ENCODE measurements at regions not wholly inside any gene's neighbourhood (a gene's known extent, or its start where the extent isn't known, plus 50 kb on each side); places are given as distances from the start of the nearest gene placed in this dataset.

GRCh38 chr4:111326450-111326849, 703.6 kb upstream of the PITX2 start:
- CTCF ChIA-PET, result no interaction called here
- Histone ChIP-seq H3K4me3 (ENCODE audit: control extremely low read depth in 1 of 5, extremely low read depth in 1 of 5, insufficient read depth in 1 of 5, low read depth in 2 of 5, low read length in 4 of 5) (no peak overlapping the region), H3K4me1 (ENCODE audit: control insufficient read depth in 2 of 2, insufficient read depth in 2 of 2, low read length in 2 of 2) (no peaks in the 10 kb centered on the region), H3K4me2 (replicated peaks; ENCODE audit: low read depth, low read length, poor library complexity, severe bottlenecking) (no peak overlapping the region), H4K20me1 (ENCODE audit: control insufficient read depth, insufficient read depth, low read length, poor library complexity, severe bottlenecking) (no peaks in the 10 kb centered on the region), H2AFZ (ENCODE audit: insufficient read depth, low read depth, low read length, poor library complexity, severe bottlenecking) (no peak overlapping the region), H3K79me2 (ENCODE audit: control insufficient read depth, insufficient read depth, low read length) (no peaks in the 10 kb centered on the region), H3K27ac (ENCODE audit: low read length in 2 of 2) (no peak overlapping the region), H3K27me3 (replicated peaks in 1 of 4; ENCODE audit: control extremely low read depth in 1 of 4, control insufficient read depth in 3 of 4, insufficient read depth in 4 of 4, low read length in 3 of 4) (no peaks in the 10 kb centered on the region), H3K9ac (ENCODE audit: low read length) (no peak overlapping the region), H3K9me3 (ENCODE audit: control extremely low read depth in 1 of 3, control insufficient read depth in 2 of 3, insufficient read depth in 1 of 3, low read length in 2 of 3) (peaks cover 0 to 4% (median 0%) of the 10 kb centered on the region in 3 donors), H3K36me3 (replicated peaks in 1 of 2; ENCODE audit: control extremely low read depth in 1 of 2, control insufficient read depth in 1 of 2, extremely low read depth in 1 of 2, insufficient read depth in 2 of 2, low read length in 1 of 2) (no peaks in the 10 kb centered on the region)
- Mint-ChIP-seq H3K27me3 (no peaks in the 10 kb centered on the region), H3K4me1 (no peaks in the 10 kb centered on the region), H3K27ac (no peak overlapping the region), H3K9me3 (ENCODE audit: insufficient read depth) (peaks cover 2% of the 10 kb centered on the region), H3K4me3 (no peak overlapping the region)
- WGBS (ENCODE audit: insufficient coverage), result no CpG with 5 or more reads among the region's 1 CpG
- ATAC-seq (ENCODE audit: low read depth) (no peak), DNase-seq (no peak)
- intact Hi-C loops (cut with micrococcal nuclease), result no loop called here
- no peak for TF ChIP-seq CTCF (IDR thresholded peaks at IDR 0.05)
- no peak for TF ChIP-seq EZH2 (IDR thresholded peaks at IDR 0.05; ENCODE audit: borderline replicate concordance, insufficient read depth, low read depth, low read length, poor library complexity, severe bottlenecking)
- POLR2A ChIA-PET, result no interaction called here

GRCh38 chr4:111330786-111331185, 707.9 kb upstream of the PITX2 start:
- no peaks in the 10 kb centered on the region for H4K20me1 ChIP-seq (ENCODE audit: control insufficient read depth, insufficient read depth, low read length, poor library complexity, severe bottlenecking)
- H3K4me3 ChIP-seq (ENCODE audit: control extremely low read depth in 1 of 5, extremely low read depth in 1 of 5, insufficient read depth in 1 of 5, low read depth in 2 of 5, low read length in 4 of 5), result no peak overlapping the region
- H3K27me3 ChIP-seq (replicated peaks in 1 of 4; ENCODE audit: control extremely low read depth in 1 of 4, control insufficient read depth in 3 of 4, insufficient read depth in 4 of 4, low read length in 3 of 4), result no peaks in the 10 kb centered on the region
- intact Hi-C loops (cut with micrococcal nuclease), result no loop called here
- H3K36me3 ChIP-seq (replicated peaks in 1 of 2; ENCODE audit: control extremely low read depth in 1 of 2, control insufficient read depth in 1 of 2, extremely low read depth in 1 of 2, insufficient read depth in 2 of 2, low read length in 1 of 2), result no peaks in the 10 kb centered on the region
- H3K4me1 ChIP-seq (ENCODE audit: control insufficient read depth in 2 of 2, insufficient read depth in 2 of 2, low read length in 2 of 2), result no peaks in the 10 kb centered on the region
- TF ChIP-seq EZH2 (IDR thresholded peaks at IDR 0.05; ENCODE audit: borderline replicate concordance, insufficient read depth, low read depth, low read length, poor library complexity, severe bottlenecking) (no peak), CTCF (IDR thresholded peaks at IDR 0.05) (no peak)
- no peak overlapping the region for H3K4me3 Mint-ChIP-seq
- no peak overlapping the region for H3K27ac ChIP-seq (ENCODE audit: low read length in 2 of 2)
- no peak overlapping the region for H3K9ac ChIP-seq (ENCODE audit: low read length)
- ATAC-seq (ENCODE audit: low read depth), result no peak
- WGBS (ENCODE audit: insufficient coverage), result no CpG with 5 or more reads among the region's 2 CpGs
- H3K27ac Mint-ChIP-seq, result no peak overlapping the region
- DNase-seq, result no peak
- no peaks in the 10 kb centered on the region for H3K79me2 ChIP-seq (ENCODE audit: control insufficient read depth, insufficient read depth, low read length)
- POLR2A ChIA-PET, result no interaction called here
- H3K4me2 ChIP-seq (replicated peaks; ENCODE audit: low read depth, low read length, poor library complexity, severe bottlenecking), result no peak overlapping the region
- H2AFZ ChIP-seq (ENCODE audit: insufficient read depth, low read depth, low read length, poor library complexity, severe bottlenecking), result no peak overlapping the region
- H3K4me1 Mint-ChIP-seq, result no peaks in the 10 kb centered on the region
- peaks cover 2% of the 10 kb centered on the region for H3K9me3 Mint-ChIP-seq (ENCODE audit: insufficient read depth)
- H3K9me3 ChIP-seq (ENCODE audit: control extremely low read depth in 1 of 3, control insufficient read depth in 2 of 3, insufficient read depth in 1 of 3, low read length in 2 of 3), result peaks cover 0 to 4% (median 0%) of the 10 kb centered on the region in 3 donors
- H3K27me3 Mint-ChIP-seq, result no peaks in the 10 kb centered on the region
- CTCF ChIA-PET, result no interaction called here

Measured in B cell (primary cell).